ENCODE measurements at regions not wholly inside any gene's neighbourhood (a gene's known extent, or its start where the extent isn't known, plus 50 kb on each side); places are given as distances from the start of the nearest gene placed in this dataset.

DNA sequence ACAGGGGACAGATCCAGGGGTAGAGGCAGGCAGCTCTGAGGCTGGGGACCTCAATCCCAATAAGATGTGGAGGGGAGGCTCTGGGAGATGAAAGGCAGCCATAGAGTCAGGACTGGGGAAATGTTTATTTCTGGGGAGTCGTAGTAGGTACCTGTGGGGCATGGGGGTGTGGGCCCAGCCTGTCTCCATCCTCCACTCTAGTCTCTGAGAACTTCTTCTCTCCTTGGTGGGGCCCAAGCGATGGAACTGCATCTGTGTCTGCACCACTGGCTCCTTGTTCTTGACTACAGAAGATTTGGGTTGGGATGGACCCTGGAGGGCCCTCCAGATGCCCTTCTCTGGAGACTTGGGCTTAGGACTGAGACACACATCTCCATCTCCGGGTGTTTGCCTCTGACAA, 953.9 kb upstream of the ZNF722 start:
- no peak overlapping the region for H3K4ac ChIP-seq (ENCODE audit: low read depth, low read length)

GRCh38 chr7:63045575-63045974, 953.1 kb upstream of the ZNF722 start:
- H4K8ac ChIP-seq (ENCODE audit: low read depth, low read length): no peak overlapping the region
- no peak overlapping the region for H4K12ac ChIP-seq (ENCODE audit: low read depth, low read length)
- DNase-seq: no peak
- H3K27me3 ChIP-seq (ENCODE audit: insufficient read depth, low read length): no peaks in the 10 kb centered on the region
- H2AK5ac ChIP-seq (ENCODE audit: low read length): no peak overlapping the region
- H2BK120ac ChIP-seq (ENCODE audit: insufficient read depth, low read length, poor library complexity): no peak overlapping the region
- no CpG with 5 or more reads among the region's 2 CpGs for WGBS (ENCODE audit: extremely low coverage, insufficient coverage, insufficient read length)
- H3K36me3 ChIP-seq (ENCODE audit: control insufficient read depth in 1 of 2, insufficient read depth in 2 of 2, low read length in 2 of 2): no peaks in the 10 kb centered on the region
- no peak overlapping the region for H3K14ac ChIP-seq (ENCODE audit: low read length)
- no peak overlapping the region for H3K4ac ChIP-seq (ENCODE audit: low read depth, low read length)
- H3K18ac ChIP-seq (ENCODE audit: low read length): no peak overlapping the region
- no peaks in the 10 kb centered on the region for H3K79me2 ChIP-seq (ENCODE audit: control insufficient read depth, insufficient read depth, low read length, poor library complexity)
- no peak overlapping the region for H3K4me3 ChIP-seq (ENCODE audit: low read depth, low read length)
- peaks cover 67% of the 10 kb centered on the region for H3K9me3 ChIP-seq (ENCODE audit: insufficient read depth, low read depth, low read length)
- no peak overlapping the region for H3K27ac ChIP-seq (ENCODE audit: low read depth, low read length)
- H2BK5ac ChIP-seq (ENCODE audit: low read depth, low read length, poor library complexity): no peak overlapping the region
- no peak overlapping the region for H4K91ac ChIP-seq (ENCODE audit: low read depth, low read length)
- H2BK12ac ChIP-seq (ENCODE audit: low read length): no peak overlapping the region
- H3K9ac ChIP-seq (ENCODE audit: low read length): no peak overlapping the region
- no peaks in the 10 kb centered on the region for H3K79me1 ChIP-seq (ENCODE audit: low read length)
- no peak overlapping the region for H3K23ac ChIP-seq (ENCODE audit: low read length)
- no peaks in the 10 kb centered on the region for H3K4me1 ChIP-seq (ENCODE audit: control insufficient read depth in 1 of 2, insufficient read depth in 2 of 2, low read length in 2 of 2)
- no peak overlapping the region for H2AFZ ChIP-seq (ENCODE audit: insufficient read depth, low read length, poor library complexity)
- no peak overlapping the region for H3K4me2 ChIP-seq (ENCODE audit: low read length)

More for the DNA sequence above, 953.9 kb upstream of the ZNF722 start:
- Histone ChIP-seq H3K27ac (ENCODE audit: low read depth, low read length) (no peak overlapping the region), H3K4me1 (ENCODE audit: control insufficient read depth in 1 of 2, insufficient read depth in 2 of 2, low read length in 2 of 2) (no peaks in the 10 kb centered on the region), H3K18ac (ENCODE audit: low read length) (no peak overlapping the region), H3K9ac (ENCODE audit: low read length) (no peak overlapping the region), H3K79me1 (ENCODE audit: low read length) (no peaks in the 10 kb centered on the region), H3K36me3 (ENCODE audit: control insufficient read depth in 1 of 2, insufficient read depth in 2 of 2, low read length in 2 of 2) (no peaks in the 10 kb centered on the region), H3K27me3 (ENCODE audit: insufficient read depth, low read length) (no peaks in the 10 kb centered on the region), H2BK120ac (ENCODE audit: insufficient read depth, low read length, poor library complexity) (no peak overlapping the region), H2AFZ (ENCODE audit: insufficient read depth, low read length, poor library complexity) (no peak overlapping the region), H2AK5ac (ENCODE audit: low read length) (no peak overlapping the region), H2BK12ac (ENCODE audit: low read length) (no peak overlapping the region), H2BK5ac (ENCODE audit: low read depth, low read length, poor library complexity) (no peak overlapping the region), H3K9me3 (ENCODE audit: insufficient read depth, low read depth, low read length) (peaks cover 69% of the 10 kb centered on the region), H4K8ac (ENCODE audit: low read depth, low read length) (no peak overlapping the region), H3K23ac (ENCODE audit: low read length) (no peak overlapping the region), H3K79me2 (ENCODE audit: control insufficient read depth, insufficient read depth, low read length, poor library complexity) (no peaks in the 10 kb centered on the region), H4K12ac (ENCODE audit: low read depth, low read length) (no peak overlapping the region), H3K4me2 (ENCODE audit: low read length) (no peak overlapping the region), H3K4me3 (ENCODE audit: low read depth, low read length) (no peak overlapping the region), H3K14ac (ENCODE audit: low read length) (no peak overlapping the region), H4K91ac (ENCODE audit: low read depth, low read length) (no peak overlapping the region)
- no peak for DNase-seq
- WGBS (ENCODE audit: extremely low coverage, insufficient coverage, insufficient read length): no CpG with 5 or more reads among the region's 3 CpGs

DNA sequence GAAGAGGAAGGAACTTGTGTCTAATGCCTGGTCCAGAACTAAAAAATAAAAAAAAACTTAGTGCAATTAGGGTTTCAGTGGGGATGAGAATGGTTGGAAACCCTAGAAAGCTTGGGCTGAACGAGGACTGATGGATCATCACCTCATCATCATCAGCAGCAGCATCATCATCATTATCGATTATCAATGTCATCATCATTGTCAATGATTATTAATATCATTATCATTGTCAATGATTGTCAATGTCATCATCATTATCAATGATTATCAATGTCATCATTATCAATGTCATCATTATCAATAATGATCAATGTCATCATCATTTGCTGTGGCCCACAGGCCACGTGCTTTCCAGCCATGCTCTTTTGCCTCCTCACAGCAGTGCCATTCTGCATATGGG, 952.0 kb upstream of the ZNF722 start:
- H3K36me3 ChIP-seq (ENCODE audit: control insufficient read depth in 1 of 2, insufficient read depth in 2 of 2, low read length in 2 of 2): no peaks in the 10 kb centered on the region
- no peak overlapping the region for H2BK5ac ChIP-seq (ENCODE audit: low read depth, low read length, poor library complexity)
- H4K8ac ChIP-seq (ENCODE audit: low read depth, low read length): no peak overlapping the region
- H3K27me3 ChIP-seq (ENCODE audit: insufficient read depth, low read length): no peaks in the 10 kb centered on the region
- no peak overlapping the region for H4K12ac ChIP-seq (ENCODE audit: low read depth, low read length)
- H3K4ac ChIP-seq (ENCODE audit: low read depth, low read length): no peak overlapping the region
- H3K14ac ChIP-seq (ENCODE audit: low read length): no peak overlapping the region
- H3K27ac ChIP-seq (ENCODE audit: low read depth, low read length): no peak overlapping the region
- H3K79me1 ChIP-seq (ENCODE audit: low read length): no peaks in the 10 kb centered on the region
- H2BK12ac ChIP-seq (ENCODE audit: low read length): no peak overlapping the region
- no peak overlapping the region for H3K4me3 ChIP-seq (ENCODE audit: low read depth, low read length)
- no peak overlapping the region for H4K91ac ChIP-seq (ENCODE audit: low read depth, low read length)
- no peak overlapping the region for H3K9ac ChIP-seq (ENCODE audit: low read length)
- DNase-seq: no peak
- H3K4me1 ChIP-seq (ENCODE audit: control insufficient read depth in 1 of 2, insufficient read depth in 2 of 2, low read length in 2 of 2): no peaks in the 10 kb centered on the region
- no peak overlapping the region for H2AFZ ChIP-seq (ENCODE audit: insufficient read depth, low read length, poor library complexity)
- H3K79me2 ChIP-seq (ENCODE audit: control insufficient read depth, insufficient read depth, low read length, poor library complexity): no peaks in the 10 kb centered on the region
- no peak overlapping the region for H2AK5ac ChIP-seq (ENCODE audit: low read length)
- H2BK120ac ChIP-seq (ENCODE audit: insufficient read depth, low read length, poor library complexity): no peak overlapping the region
- no peak overlapping the region for H3K4me2 ChIP-seq (ENCODE audit: low read length)
- no peak overlapping the region for H3K18ac ChIP-seq (ENCODE audit: low read length)
- no CpG with 5 or more reads among the region's 3 CpGs for WGBS (ENCODE audit: extremely low coverage, insufficient coverage, insufficient read length)
- H3K9me3 ChIP-seq (ENCODE audit: insufficient read depth, low read depth, low read length): peaks cover 63% of the 10 kb centered on the region
- H3K23ac ChIP-seq (ENCODE audit: low read length): no peak overlapping the region

- DNase-seq: no peak
- Histone ChIP-seq H3K79me1 (ENCODE audit: low read length) (no peaks in the 10 kb centered on the region), H4K8ac (ENCODE audit: low read depth, low read length) (no peak overlapping the region), H3K9ac (ENCODE audit: low read length) (no peak overlapping the region), H3K27me3 (ENCODE audit: insufficient read depth, low read length) (no peaks in the 10 kb centered on the region), H3K4ac (ENCODE audit: low read depth, low read length) (no peak overlapping the region), H4K91ac (ENCODE audit: low read depth, low read length) (no peak overlapping the region), H3K4me2 (ENCODE audit: low read length) (no peak overlapping the region), H3K4me3 (ENCODE audit: low read depth, low read length) (no peak overlapping the region), H2BK5ac (ENCODE audit: low read depth, low read length, poor library complexity) (no peak overlapping the region), H3K4me1 (ENCODE audit: control insufficient read depth in 1 of 2, insufficient read depth in 2 of 2, low read length in 2 of 2) (no peaks in the 10 kb centered on the region), H4K12ac (ENCODE audit: low read depth, low read length) (no peak overlapping the region), H2AFZ (ENCODE audit: insufficient read depth, low read length, poor library complexity) (no peak overlapping the region), H2BK12ac (ENCODE audit: low read length) (no peak overlapping the region), H3K36me3 (ENCODE audit: control insufficient read depth in 1 of 2, insufficient read depth in 2 of 2, low read length in 2 of 2) (no peaks in the 10 kb centered on the region), H3K27ac (ENCODE audit: low read depth, low read length) (no peak overlapping the region), H2AK5ac (ENCODE audit: low read length) (no peak overlapping the region), H3K18ac (ENCODE audit: low read length) (no peak overlapping the region), H3K14ac (ENCODE audit: low read length) (no peak overlapping the region), H3K9me3 (ENCODE audit: insufficient read depth, low read depth, low read length) (peaks cover 62% of the 10 kb centered on the region), H3K23ac (ENCODE audit: low read length) (no peak overlapping the region), H2BK120ac (ENCODE audit: insufficient read depth, low read length, poor library complexity) (no peak overlapping the region), H3K79me2 (ENCODE audit: control insufficient read depth, insufficient read depth, low read length, poor library complexity) (no peaks in the 10 kb centered on the region)
- WGBS (ENCODE audit: extremely low coverage, insufficient coverage, insufficient read length): no CpG with 5 or more reads among the region's 4 CpGs
These were observed 951.6 kb upstream of the ZNF722 start for GRCh38 chr7:63047061-63047460.
